Motor neuron (in vitro differentiated cells): ENCODE measurements at regions not wholly inside any gene's neighbourhood (a gene's known extent, or its start where the extent isn't known, plus 50 kb on each side); places are given as distances from the start of the nearest gene placed in this dataset.
A peak's percentile ranks its signal among the peaks of the same experiment; 100 is the strongest.
"Not testable (repeated sequence)": the region's sequence is repeated elsewhere in the genome, so short reads cannot be mapped to it uniquely, and the experiment has no call there.

Experiments used
- ATAC-seq, 8 experiments: fragments of 200-7000 bp; cut with Tn5 transposase; replicated peaks in 6 of 8; 2 replicates each; pipeline ENCODE4 v1.8.0; 2021; ENCODE audit warnings: mild to moderate bottlenecking in 8 of 8, moderate library complexity in 8 of 8
- H3K27ac ChIP-seq, 2 donors: fragments of 250-450 bp; sonication (Bioruptor Pico); 2 replicates each; pipeline ENCODE4 v1.9.0; 2021; ENCODE audit warnings: antibody characterized with exemption in 2 of 2, mild to moderate bottlenecking in 2 of 2, moderate library complexity in 1 of 2
- H3K4me1 ChIP-seq, 2 donors: fragments of 250-450 bp; sonication (Bioruptor Pico); replicated peaks in 1 of 2; 2 replicates each; pipeline ENCODE4 v1.6.1; 2021; ENCODE audit warnings: antibody characterized with exemption in 2 of 2, mild to moderate bottlenecking in 2 of 2, moderate library complexity in 1 of 2
- H3K4me3 ChIP-seq, 5 donors: fragments of 250-450 bp; sonication (Bioruptor Pico); 2 replicates each; pipeline ENCODE4 v1.9.0; 2021; ENCODE audit warnings: antibody characterized with exemption in 5 of 5, mild to moderate bottlenecking in 5 of 5, moderate library complexity in 4 of 5
- WGBS, 10 experiments: fragments of 450-650 bp; shearing (Covaris generic); methylation state at CpG; one replicate each; pipeline ENCODE4 v1.0.0; 2022; 5-methylcytosine and 5-hydroxymethylcytosine counted together
- in situ Hi-C, 9 experiments: fragments of 400-800 bp; cut with MboI; loops; one replicate each; pipeline ENCODE4 v1.15.0; 2021; ENCODE audit warnings: low sequenced_read_pairs in 9 of 9, low pct_unique_long_range_greater_than_20kb in 2 of 9; ENCODE audit not compliant: unreplicated experiment in 9 of 9

GRCh38 chr3:130800829-130801228 is 54.2 kb upstream of the PIK3R4 start:
- Histone ChIP-seq H3K27ac (no peak overlapping the region), H3K4me3 (no peak overlapping the region), H3K4me1 (peaks cover 0 to 3% of the 10 kb centered on the region in 2 donors)
- no peak for ATAC-seq
- in situ Hi-C loops, result no loop called here
- WGBS, 10 experiments, result 63 to 100% (median 74%) methylated on average over 2 to 7 of the region's 7 CpGs; no CpG with 5 or more reads in 3 of the 10 experiments

GRCh38 chr3:130801473-130801872 is 54.8 kb upstream of the PIK3R4 start:
- Histone ChIP-seq H3K27ac (no peak overlapping the region), H3K4me3 (no peak overlapping the region), H3K4me1 (peaks cover 0 to 3% of the 10 kb centered on the region in 2 donors)
- no peak for ATAC-seq
- 34 to 96% (median 67%) methylated on average over 1 to 3 of the region's 3 CpGs for WGBS, 10 experiments
- in situ Hi-C loops, result no loop called here

DNA sequence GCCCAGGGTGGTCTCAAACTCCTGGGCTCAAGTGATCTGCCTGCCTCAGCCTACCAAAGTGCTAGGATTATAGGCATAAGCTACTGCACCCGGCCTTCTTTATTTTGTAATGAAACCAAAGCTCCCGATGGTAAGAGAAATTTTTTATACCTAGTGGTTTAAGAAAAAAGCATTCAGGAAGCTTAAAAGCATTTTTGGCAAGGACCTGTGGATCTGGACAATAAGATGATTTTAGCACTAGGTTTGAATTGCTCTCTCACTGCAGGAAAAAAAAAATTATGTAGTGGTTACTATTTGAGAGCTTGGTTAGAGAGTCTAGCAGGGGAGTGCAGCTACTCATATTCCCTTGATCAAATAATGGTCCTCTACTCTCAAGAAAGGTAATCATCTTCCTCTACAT is 64.9 kb upstream of the PIK3R4 start:
- 42 to 100% (median 92%) methylated on average over 1 to 2 of the region's 2 CpGs; no CpG with 5 or more reads in 1 of the 10 experiments for WGBS, 10 experiments
- ATAC-seq, result no peak
- in situ Hi-C loops, result no loop called here
- no peak overlapping the region for H3K27ac ChIP-seq
- no peak overlapping the region for H3K4me3 ChIP-seq
- peaks cover 1 to 6% of the 10 kb centered on the region in 2 donors for H3K4me1 ChIP-seq

DNA sequence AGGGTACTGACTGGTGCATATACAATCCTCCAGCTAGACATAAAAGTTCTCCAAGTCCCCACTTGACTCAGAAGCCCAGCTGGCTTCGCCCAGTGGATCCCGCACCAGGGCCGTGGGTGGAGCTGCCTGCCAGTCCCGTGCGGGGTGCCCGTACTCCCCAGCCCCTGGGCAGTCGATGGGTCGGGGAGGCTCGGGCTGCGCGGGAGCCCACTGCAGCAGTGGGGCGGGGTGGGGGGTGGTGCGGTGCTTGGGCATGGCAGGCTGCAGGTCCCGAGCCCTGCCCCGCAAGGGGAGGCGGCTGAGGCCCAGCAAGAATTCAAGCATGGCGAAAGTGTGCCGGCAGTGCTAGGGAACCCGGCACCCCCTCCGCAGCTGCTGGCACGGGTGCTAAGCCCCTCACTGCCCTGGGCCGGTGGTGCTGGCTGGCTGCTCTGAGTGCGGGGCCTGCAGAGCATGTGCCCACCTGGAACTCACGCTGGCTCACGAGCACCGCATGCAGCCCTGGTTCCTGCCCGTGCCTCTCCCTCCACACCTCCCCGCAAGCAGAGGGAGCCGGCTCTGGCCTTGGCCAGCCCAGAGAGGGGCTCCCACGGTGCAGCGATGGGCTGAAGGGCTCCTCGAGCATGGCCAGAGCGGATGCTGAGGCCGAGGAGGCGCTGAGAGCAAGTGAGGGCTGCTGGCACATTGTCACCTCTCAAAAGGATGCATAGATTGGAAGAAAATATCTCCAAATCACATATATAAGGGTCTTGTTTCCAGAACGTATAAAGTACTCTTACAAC is 68.3 kb upstream of the PIK3R4 start:
- ATAC-seq, result no peak
- in situ Hi-C loops, result no loop called here

DNA sequence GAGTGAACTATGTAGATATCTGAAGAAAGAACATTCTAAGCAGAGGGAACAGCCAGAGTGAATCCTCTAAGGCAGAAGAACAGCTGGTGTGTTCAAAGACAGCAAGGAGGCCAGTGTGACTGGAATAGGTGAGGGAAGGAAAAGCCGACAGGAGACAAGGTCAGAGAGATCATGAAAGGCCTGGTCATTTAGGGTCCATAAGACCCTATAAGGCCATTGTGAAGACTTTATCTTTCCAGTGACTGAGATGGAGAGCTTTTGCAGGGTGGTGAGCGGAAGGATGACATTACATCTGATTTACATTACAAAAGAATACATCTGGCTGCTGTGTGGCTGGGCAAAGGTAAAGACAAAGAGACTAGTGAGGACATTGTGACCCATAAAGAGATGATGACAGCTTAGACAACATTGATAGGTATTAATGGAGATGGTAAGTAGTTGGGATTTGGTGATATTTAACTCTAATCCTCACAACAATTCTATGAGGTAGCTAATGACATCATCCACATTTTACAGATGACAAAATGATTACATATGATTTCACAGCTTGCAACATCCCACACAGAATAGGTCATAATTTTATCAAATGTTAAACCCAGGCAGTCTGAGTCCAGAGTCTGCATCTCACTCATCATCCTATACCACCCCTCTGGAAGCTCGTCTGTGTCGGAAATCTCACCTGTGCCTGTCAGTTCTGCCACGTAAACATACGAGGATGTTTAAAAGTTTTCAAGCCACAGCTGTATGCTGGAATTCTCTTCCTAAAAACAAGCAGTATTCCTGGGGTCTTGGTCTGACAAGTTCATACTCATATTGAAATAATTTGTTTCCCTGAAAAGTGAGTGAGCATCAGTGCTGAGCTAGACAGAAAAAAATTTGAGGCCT is 70.2 kb upstream of the PIK3R4 start:
- peaks cover 6 to 10% of the 10 kb centered on the region in 2 donors for H3K4me1 ChIP-seq
- ATAC-seq, result peak in 5 of 8 experiments; percentile 83 to 91 (median 85)
- no peak overlapping the region for H3K4me3 ChIP-seq
- in situ Hi-C loops, result no loop called here
- H3K27ac ChIP-seq, result peak overlapping the region in 1 of 2 donors; percentile 56
- WGBS, 10 experiments, result 0 to 93% (median 63%) methylated on average over 1 to 6 of the region's 6 CpGs

More for the DNA sequence above, 68.3 kb upstream of the PIK3R4 start:
- peaks cover 6 to 10% of the 10 kb centered on the region in 2 donors for H3K4me1 ChIP-seq
- no peak overlapping the region for H3K4me3 ChIP-seq
- no peak overlapping the region for H3K27ac ChIP-seq
- WGBS, 10 experiments, result 0 to 100% (median 83%) methylated on average over 1 to 9 of the region's 36 CpGs; no CpG with 5 or more reads in 1 of the 10 experiments

DNA sequence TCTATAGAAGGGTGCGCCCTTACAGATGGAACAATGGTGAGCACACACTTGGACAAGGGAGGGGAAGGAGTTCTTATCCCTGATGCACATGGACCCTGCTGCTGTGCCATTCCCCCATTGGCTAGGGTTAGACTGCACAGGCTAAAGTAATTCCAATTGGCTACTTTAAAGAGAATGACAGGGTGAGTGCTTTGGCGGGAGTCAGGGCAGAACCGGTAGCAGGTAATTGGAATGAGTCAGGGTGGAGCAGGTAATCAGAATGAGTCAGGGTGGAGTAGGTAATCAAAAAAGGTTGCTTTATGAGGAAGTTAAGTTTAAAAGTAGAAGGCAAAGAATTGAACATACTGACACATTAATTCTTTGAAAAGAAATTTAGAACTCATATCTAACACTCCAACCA is 71.4 kb upstream of the PIK3R4 start:
- ATAC-seq, in situ Hi-C loops: not testable (repeated sequence)
- H3K4me1 ChIP-seq, result peaks cover 6 to 10% of the 10 kb centered on the region in 2 donors

GRCh38 chr3:130820976-130821375 is 72.9 kb upstream of the ATP2C1 start:
- no peak overlapping the region for H3K27ac ChIP-seq
- H3K4me3 ChIP-seq, result no peak overlapping the region
- peak in 7 of 8 experiments; percentile 45 to 88 (median 71) for ATAC-seq
- 0 to 83% (median 23%) methylated on average over 1 to 2 of the region's 2 CpGs; no CpG with 5 or more reads in 5 of the 10 experiments for WGBS, 10 experiments
- H3K4me1 ChIP-seq, result peaks cover 6 to 10% of the 10 kb centered on the region in 2 donors
- in situ Hi-C loops, result no loop called here

More for the DNA sequence above, 71.4 kb upstream of the PIK3R4 start:
- WGBS, 10 experiments, result 67 to 100% (median 94%) methylated on average over 1 to 3 of the region's 3 CpGs; no CpG with 5 or more reads in 2 of the 10 experiments
- not testable (repeated sequence) for H3K4me3 ChIP-seq, H3K27ac ChIP-seq

- in situ Hi-C loops, result no loop called here
- WGBS, 10 experiments, result 0 to 100% (median 33%) methylated on average over 1 of the region's 1 CpG; no CpG with 5 or more reads in 3 of the 10 experiments
- no peak for ATAC-seq
- Histone ChIP-seq H3K4me3 (no peak overlapping the region), H3K27ac (no peak overlapping the region), H3K4me1 (peaks cover 2% of the 10 kb centered on the region in 2 donors)
Observed at GRCh38 chr3:130821806-130822205, 72.1 kb upstream of the ATP2C1 start.

DNA sequence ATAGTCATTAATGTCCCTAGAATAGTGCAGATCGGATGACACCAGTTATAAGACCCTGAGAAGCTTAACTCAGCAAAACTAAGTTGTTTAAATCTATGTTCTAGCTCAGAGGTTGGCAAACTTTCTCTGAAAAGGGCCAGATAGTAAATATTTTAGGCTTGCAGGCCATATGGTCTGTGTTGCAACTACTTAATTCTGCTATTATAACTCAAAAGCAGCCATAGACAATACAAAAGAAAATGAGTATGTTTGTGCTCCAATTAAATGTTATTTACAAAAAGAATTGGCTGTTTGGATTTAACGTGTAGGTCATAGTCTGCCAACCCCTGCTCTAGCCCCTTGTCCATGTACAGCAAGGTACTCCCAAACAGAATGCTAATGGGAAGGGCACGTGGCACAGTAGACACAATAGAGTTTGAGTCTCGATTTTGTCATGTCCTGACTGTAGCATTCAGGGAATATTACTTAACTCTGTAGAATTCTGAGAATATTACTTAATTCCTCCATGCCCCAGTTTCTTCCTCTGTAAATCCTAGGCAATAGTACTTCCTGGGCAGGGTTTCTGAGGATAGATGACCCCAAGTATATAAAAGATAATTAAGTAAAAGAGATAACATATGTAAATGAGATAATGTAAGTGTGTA is 70.5 kb upstream of the ATP2C1 start:
- WGBS, 10 experiments, result 0 to 94% (median 59%) methylated on average over 1 to 4 of the region's 4 CpGs; no CpG with 5 or more reads in 1 of the 10 experiments

DNA sequence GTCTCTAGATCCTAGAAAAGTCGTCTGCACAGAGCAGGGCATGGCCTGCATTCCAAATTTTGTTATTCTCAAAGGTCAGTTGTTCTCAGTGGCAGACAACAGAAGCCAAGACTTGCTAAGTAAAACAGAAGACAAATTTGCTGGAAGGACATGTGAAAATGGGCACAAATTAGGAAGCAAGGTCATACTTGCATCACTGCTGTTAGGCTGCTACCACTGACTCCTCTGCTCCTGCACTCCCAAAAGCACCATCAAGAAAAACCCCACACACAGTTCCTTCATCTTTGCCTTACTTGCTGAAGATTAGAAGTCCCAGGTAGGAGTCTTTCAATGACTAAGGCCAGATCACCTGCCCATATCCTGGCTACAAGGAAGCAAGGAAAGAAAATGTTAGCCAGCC is 69.9 kb upstream of the ATP2C1 start:
- 0 to 100% (median 67%) methylated on average over 1 of the region's 1 CpG; no CpG with 5 or more reads in 1 of the 10 experiments for WGBS, 10 experiments
- in situ Hi-C loops, result no loop called here
- H3K4me3 ChIP-seq, result no peak overlapping the region
- H3K27ac ChIP-seq, result no peak overlapping the region
- no peak for ATAC-seq
- H3K4me1 ChIP-seq, result no peaks in the 10 kb centered on the region

More for the DNA sequence above, 70.5 kb upstream of the ATP2C1 start:
- in situ Hi-C loops, result no loop called here
- Histone ChIP-seq H3K4me1 (no peaks in the 10 kb centered on the region), H3K27ac (no peak overlapping the region), H3K4me3 (no peak overlapping the region)
- no peak for ATAC-seq

GRCh38 chr3:130825762-130826299 is 68.1 kb upstream of the ATP2C1 start:
- 0 to 100% (median 71%) methylated on average over 1 to 2 of the region's 2 CpGs; no CpG with 5 or more reads in 5 of the 10 experiments for WGBS, 10 experiments
- Histone ChIP-seq H3K4me1 (peaks cover 0 to 2% of the 10 kb centered on the region in 2 donors), H3K27ac (no peak overlapping the region), H3K4me3 (no peak overlapping the region)
- in situ Hi-C loops, result no loop called here
- ATAC-seq, result no peak

DNA sequence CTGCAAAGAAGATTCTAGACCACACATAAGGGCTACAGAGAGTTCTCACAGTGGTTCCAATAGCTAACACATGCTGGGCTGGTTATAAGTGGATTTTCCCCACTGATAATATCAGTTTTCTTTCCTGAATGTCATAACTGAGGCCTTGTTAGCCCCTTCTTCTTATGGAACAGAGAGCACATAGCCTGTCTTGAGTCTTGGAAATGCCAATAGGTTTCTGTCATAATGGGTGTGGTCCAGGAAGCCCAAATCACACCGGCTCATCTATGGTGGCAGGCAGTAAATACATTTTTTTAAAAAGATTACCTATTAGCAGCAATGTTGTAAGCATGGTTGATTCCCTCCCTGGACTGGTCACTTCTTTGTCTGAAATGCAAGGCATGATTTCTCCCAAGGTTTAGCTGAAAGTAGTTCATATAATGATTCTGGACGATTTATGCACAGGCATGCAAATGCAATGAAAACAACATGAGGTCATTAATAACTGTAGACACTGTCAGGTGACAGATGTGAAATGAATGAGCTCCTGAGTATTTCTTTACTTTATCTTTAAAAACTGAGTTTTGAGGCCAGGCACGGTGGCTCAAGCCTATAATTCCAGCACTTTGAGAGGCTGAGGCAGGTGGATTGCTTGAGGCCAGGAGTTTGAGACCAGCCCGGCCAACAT is 67.2 kb upstream of the ATP2C1 start:
- in situ Hi-C loops, result no loop called here
- Histone ChIP-seq H3K27ac (no peak overlapping the region), H3K4me3 (no peak overlapping the region), H3K4me1 (peaks cover 0 to 3% of the 10 kb centered on the region in 2 donors)
- peak in 3 of 8 experiments; percentile 22 to 84 (median 68) for ATAC-seq
- WGBS, 10 experiments, result 18 to 100% (median 71%) methylated on average over 1 to 4 of the region's 4 CpGs; no CpG with 5 or more reads in 2 of the 10 experiments
